ENCODE measurements at regions not wholly inside any gene's neighbourhood (a gene's known extent, or its start where the extent isn't known, plus 50 kb on each side); places are given as distances from the start of the nearest gene placed in this dataset.

- intact Hi-C loops (cut with micrococcal nuclease), result no loop called here
- no peaks in the 10 kb centered on the region for H3K4me1 ChIP-seq (ENCODE audit: control insufficient read depth in 1 of 2, insufficient read depth in 2 of 2, low read length in 2 of 2)
- H3K9ac ChIP-seq (ENCODE audit: low read length), result no peak overlapping the region
- H3K4me3 ChIP-seq (replicated peaks in 1 of 2; ENCODE audit: low read depth in 1 of 2, low read length in 2 of 2), result no peak overlapping the region
- POLR2A ChIA-PET, result no interaction called here
- DNase-seq (ENCODE audit: low read depth, low spot score) (no peak), ATAC-seq (no peak)
- H3K27me3 ChIP-seq (ENCODE audit: insufficient read depth, low read length), result no peaks in the 10 kb centered on the region
- H3K9me3 ChIP-seq (ENCODE audit: control insufficient read depth in 1 of 2, insufficient read depth in 1 of 2, low read depth in 1 of 2, low read length in 2 of 2), result no peaks in the 10 kb centered on the region
- TF ChIP-seq CBX3 (IDR thresholded peaks at IDR 0.05; ENCODE audit: low read depth) (no peak), JUND (IDR thresholded peaks at IDR 0.05) (no peak), ZFX (IDR thresholded peaks at IDR 0.05) (no peak), REST (IDR thresholded peaks at IDR 0.05; ENCODE audit: low read depth) (no peak), ELF1 (IDR thresholded peaks at IDR 0.05; ENCODE audit: borderline replicate concordance, low read depth) (no peak), YY1 (IDR thresholded peaks at IDR 0.05; ENCODE audit: extremely low read depth, insufficient replicate concordance, low read depth, low read length) (no peak), ZBTB33 (IDR thresholded peaks at IDR 0.05; ENCODE audit: extremely low read depth, insufficient replicate concordance, low read length) (no peak), RAD21 (IDR thresholded peaks at IDR 0.05; ENCODE audit: low read depth) (no peak), SIN3A (IDR thresholded peaks at IDR 0.05; ENCODE audit: low read depth) (no peak), EGR1 (IDR thresholded peaks at IDR 0.05; ENCODE audit: low read depth) (no peak), TCF7L2 (IDR thresholded peaks at IDR 0.05; ENCODE audit: borderline replicate concordance, extremely low read depth, insufficient read depth, insufficient read length) (no peak), POLR2A (IDR thresholded peaks at IDR 0.05; ENCODE audit: borderline replicate concordance, extremely low read depth, insufficient read depth, insufficient read length) (no peak), CEBPB (IDR thresholded peaks at IDR 0.05; ENCODE audit: low read depth) (no peak)
- no peaks in the 10 kb centered on the region for H3K79me2 ChIP-seq (ENCODE audit: insufficient read depth, low read length)
- RAD21 ChIA-PET (ENCODE audit: low non-redundant PET in 1 of 2, low total read pairs in 2 of 2, uncharacterized antibody in 2 of 2, unreplicated experiment in 2 of 2), result no interaction called here
- no peak overlapping the region for H3K4me2 ChIP-seq (ENCODE audit: low read length)
- no peak overlapping the region for H3K27ac ChIP-seq (ENCODE audit: low read depth, low read length)
- H2AFZ ChIP-seq (ENCODE audit: low read depth, low read length, poor library complexity, severe bottlenecking), result no peak overlapping the region
- no peaks in the 10 kb centered on the region for H3K36me3 ChIP-seq (ENCODE audit: control insufficient read depth in 1 of 2, insufficient read depth in 2 of 2, low read length in 2 of 2)
- no peaks in the 10 kb centered on the region for H3K9me2 ChIP-seq (ENCODE audit: insufficient read depth)
- no peaks in the 10 kb centered on the region for H4K20me1 ChIP-seq (ENCODE audit: insufficient read depth)
- CTCF ChIA-PET, result no interaction called here
- no TSS peak for BruUV-seq (replicated peaks)
Measured at GRCh38 chr4:156101571-156101970, 147.9 kb upstream of the CTSO start.

Measured in HCT116 (cell line).